WTC11 (cell line): ENCODE measurements at regions not wholly inside any gene's neighbourhood (a gene's known extent, or its start where the extent isn't known, plus 50 kb on each side); places are given as distances from the start of the nearest gene placed in this dataset.

ENCODE experiments used
- ZNF416 ChIP-seq: fragments of 250-450 bp; sonication (Bioruptor Pico); IDR thresholded peaks from 2 replicates; pipeline ENCODE4 v1.9.0; 2021; ENCODE audit warnings: mild to moderate bottlenecking, inconsistent platforms
- TF ChIP-seq, protein P1 (sequence below): fragments of 200-600 bp; IDR thresholded peaks from 2 replicates; pipeline ENCODE4 v1.8.0; 2022; ENCODE audit warnings: antibody characterized with exemption
- TF ChIP-seq, protein P2 (sequence below): sonication (generic); formaldehyde crosslinking; IDR thresholded peaks from 2 replicates; pipeline ENCODE4 v1.8.0; 2022; ENCODE audit warnings: mild to moderate bottlenecking, missing genetic modification reagents

- TF ChIP-seq, protein P1, sequence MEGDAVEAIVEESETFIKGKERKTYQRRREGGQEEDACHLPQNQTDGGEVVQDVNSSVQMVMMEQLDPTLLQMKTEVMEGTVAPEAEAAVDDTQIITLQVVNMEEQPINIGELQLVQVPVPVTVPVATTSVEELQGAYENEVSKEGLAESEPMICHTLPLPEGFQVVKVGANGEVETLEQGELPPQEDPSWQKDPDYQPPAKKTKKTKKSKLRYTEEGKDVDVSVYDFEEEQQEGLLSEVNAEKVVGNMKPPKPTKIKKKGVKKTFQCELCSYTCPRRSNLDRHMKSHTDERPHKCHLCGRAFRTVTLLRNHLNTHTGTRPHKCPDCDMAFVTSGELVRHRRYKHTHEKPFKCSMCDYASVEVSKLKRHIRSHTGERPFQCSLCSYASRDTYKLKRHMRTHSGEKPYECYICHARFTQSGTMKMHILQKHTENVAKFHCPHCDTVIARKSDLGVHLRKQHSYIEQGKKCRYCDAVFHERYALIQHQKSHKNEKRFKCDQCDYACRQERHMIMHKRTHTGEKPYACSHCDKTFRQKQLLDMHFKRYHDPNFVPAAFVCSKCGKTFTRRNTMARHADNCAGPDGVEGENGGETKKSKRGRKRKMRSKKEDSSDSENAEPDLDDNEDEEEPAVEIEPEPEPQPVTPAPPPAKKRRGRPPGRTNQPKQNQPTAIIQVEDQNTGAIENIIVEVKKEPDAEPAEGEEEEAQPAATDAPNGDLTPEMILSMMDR, result no peak
- TF ChIP-seq, protein P2, sequence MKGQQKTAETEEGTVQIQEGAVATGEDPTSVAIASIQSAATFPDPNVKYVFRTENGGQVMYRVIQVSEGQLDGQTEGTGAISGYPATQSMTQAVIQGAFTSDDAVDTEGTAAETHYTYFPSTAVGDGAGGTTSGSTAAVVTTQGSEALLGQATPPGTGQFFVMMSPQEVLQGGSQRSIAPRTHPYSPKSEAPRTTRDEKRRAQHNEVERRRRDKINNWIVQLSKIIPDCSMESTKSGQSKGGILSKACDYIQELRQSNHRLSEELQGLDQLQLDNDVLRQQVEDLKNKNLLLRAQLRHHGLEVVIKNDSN (CRISPR knock-in tag), result no peak
- no peak for TF ChIP-seq ZNF416
These were observed 550.9 kb downstream of the CCER1 start for GRCh38 chr12:90404071-90404470.
